ENCODE measurements at regions not wholly inside any gene's neighbourhood (a gene's known extent, or its start where the extent isn't known, plus 50 kb on each side); places are given as distances from the start of the nearest gene placed in this dataset.

- intact Hi-C loops (cut with DNase I), result no loop called here
- Histone ChIP-seq H3K27me3 (no peaks in the 10 kb centered on the region), H3K4me3 (no peak overlapping the region), H3K9me3 (no peaks in the 10 kb centered on the region), H3K4me1 (no peaks in the 10 kb centered on the region), H3K27ac (no peak overlapping the region), H3K36me3 (no peaks in the 10 kb centered on the region)
- no peak for DNase-seq (ENCODE audit: low spot score in 2 of 2)
- TF ChIP-seq CTCF (IDR thresholded peaks at IDR 0.05), result no peak
These were observed 61.8 kb upstream of the DOCK1 start for GRCh38 chr10:126843299-126843934.

- intact Hi-C loops (cut with DNase I), result no loop called here
- Histone ChIP-seq H3K36me3 (no peaks in the 10 kb centered on the region), H3K4me3 (no peak overlapping the region), H3K9me3 (no peaks in the 10 kb centered on the region), H3K27me3 (no peaks in the 10 kb centered on the region), H3K4me1 (no peaks in the 10 kb centered on the region), H3K27ac (no peak overlapping the region)
- no peak for DNase-seq (ENCODE audit: low spot score in 2 of 2)
- no peak for TF ChIP-seq CTCF (IDR thresholded peaks at IDR 0.05)
These were observed 60.8 kb upstream of the DOCK1 start for GRCh38 chr10:126844406-126844805.

GRCh38 chr10:126846469-126846868 lies 58.8 kb upstream of the DOCK1 start:
- Histone ChIP-seq H3K27me3 (no peaks in the 10 kb centered on the region), H3K9me3 (no peaks in the 10 kb centered on the region), H3K27ac (no peak overlapping the region), H3K4me3 (no peak overlapping the region), H3K36me3 (no peaks in the 10 kb centered on the region), H3K4me1 (no peaks in the 10 kb centered on the region)
- TF ChIP-seq CTCF (IDR thresholded peaks at IDR 0.05), result no peak
- intact Hi-C loops (cut with DNase I), result no loop called here
- DNase-seq (ENCODE audit: low spot score in 2 of 2), result no peak

- no peak for TF ChIP-seq CTCF (IDR thresholded peaks at IDR 0.05)
- Histone ChIP-seq H3K27ac (no peak overlapping the region), H3K27me3 (no peaks in the 10 kb centered on the region), H3K4me1 (no peaks in the 10 kb centered on the region), H3K36me3 (no peaks in the 10 kb centered on the region), H3K4me3 (no peak overlapping the region), H3K9me3 (no peaks in the 10 kb centered on the region)
- no peak for DNase-seq (ENCODE audit: low spot score in 2 of 2)
- intact Hi-C loops (cut with DNase I), result no loop called here
These were observed 58.3 kb upstream of the DOCK1 start for GRCh38 chr10:126846959-126847358.

- no peaks in the 10 kb centered on the region for H3K27me3 ChIP-seq
- H3K27ac ChIP-seq, result no peak overlapping the region
- H3K9me3 ChIP-seq, result no peaks in the 10 kb centered on the region
- no peak for DNase-seq (ENCODE audit: low spot score in 2 of 2)
- H3K4me3 ChIP-seq, result no peak overlapping the region
- no peaks in the 10 kb centered on the region for H3K36me3 ChIP-seq
- H3K4me1 ChIP-seq, result no peaks in the 10 kb centered on the region
- intact Hi-C loops (cut with DNase I), result no loop called here
- no peak for TF ChIP-seq CTCF (IDR thresholded peaks at IDR 0.05)
These were observed 57.6 kb upstream of the DOCK1 start for GRCh38 chr10:126847666-126848065.

GRCh38 chr10:126849646-126850045 lies 55.6 kb upstream of the DOCK1 start:
- DNase-seq (ENCODE audit: low spot score in 2 of 2), result no peak
- Histone ChIP-seq H3K9me3 (no peaks in the 10 kb centered on the region), H3K36me3 (no peaks in the 10 kb centered on the region), H3K4me1 (no peaks in the 10 kb centered on the region), H3K27ac (no peak overlapping the region), H3K4me3 (no peak overlapping the region), H3K27me3 (no peaks in the 10 kb centered on the region)
- TF ChIP-seq CTCF (IDR thresholded peaks at IDR 0.05), result no peak
- intact Hi-C loops (cut with DNase I), result no loop called here

All from ascending aorta (tissue), 2 donors.